Lower leg skin (tissue), 4 donors: ENCODE measurements at regions not wholly inside any gene's neighbourhood (a gene's known extent, or its start where the extent isn't known, plus 50 kb on each side); places are given as distances from the start of the nearest gene placed in this dataset.

ENCODE experiments used
- DNase-seq, 2 donors: peaks; one replicate each; pipeline ENCODE4 v3.0.0-alpha.2; 2019; ENCODE audit warnings: low spot score in 2 of 2
- H3K4me3 ChIP-seq: fragments of 200-600 bp; sonication (generic); 2 replicates; pipeline ENCODE4 v1.5.1; 2017; ENCODE audit warnings: mild to moderate bottlenecking, low read depth; ENCODE audit not compliant: poor library complexity, severe bottlenecking
- CTCF ChIP-seq, 3 donors: fragments of 450-650 bp; IDR thresholded peaks; one replicate each; pipeline ENCODE4 v1.5.1; 2016; ENCODE audit warnings: antibody characterized with exemption in 3 of 3, mild to moderate bottlenecking in 3 of 3, moderate library complexity in 2 of 3
- POLR2A ChIP-seq, 2 donors: fragments of 450-650 bp; IDR thresholded peaks; one replicate each; pipeline ENCODE4 v1.6.1; 2016 to 2017; ENCODE audit warnings: antibody characterized with exemption in 2 of 2, mild to moderate bottlenecking in 1 of 2, moderate library complexity in 1 of 2
- WGBS, 2 donors: methylation state at CpG; one replicate each; pipeline ENCODE4 v1.1.5; 2018; 5-methylcytosine and 5-hydroxymethylcytosine counted together
- intact Hi-C: fragments of 100-400 bp; cut with DNase I; formaldehyde crosslinking; loops from one replicate; pipeline ENCODE4 v1.15.0; 2023; ENCODE audit warnings: low total_unique reads

GRCh38 chr11:28976012-28976800, 868.0 kb downstream of the METTL15 start:
- no peak for DNase-seq
- TF ChIP-seq CTCF (IDR thresholded peaks at IDR 0.05): no peak
- TF ChIP-seq POLR2A (IDR thresholded peaks at IDR 0.05): no peak
- H3K4me3 ChIP-seq: no peak overlapping the region
- intact Hi-C loops: no loop called here
- 83 to 86% methylated on average over 10 of the region's 10 CpGs for WGBS, 2 donors

GRCh38 chr11:28969832-28970231, 861.6 kb downstream of the METTL15 start:
- no peak for DNase-seq
- TF ChIP-seq POLR2A (IDR thresholded peaks at IDR 0.05): no peak
- TF ChIP-seq CTCF (IDR thresholded peaks at IDR 0.05): no peak
- intact Hi-C loops: no loop called here
- H3K4me3 ChIP-seq: no peak overlapping the region

GRCh38 chr11:28966951-28967350, 858.8 kb downstream of the METTL15 start:
- intact Hi-C loops: no loop called here
- H3K4me3 ChIP-seq: no peak overlapping the region
- DNase-seq: no peak
- 86% methylated on average over 1 of the region's 1 CpG for WGBS, 2 donors
- TF ChIP-seq CTCF (IDR thresholded peaks at IDR 0.05): no peak
- no peak for TF ChIP-seq POLR2A (IDR thresholded peaks at IDR 0.05)

- TF ChIP-seq POLR2A (IDR thresholded peaks at IDR 0.05) (no peak), CTCF (IDR thresholded peaks at IDR 0.05) (no peak)
- no peak overlapping the region for H3K4me3 ChIP-seq
- DNase-seq: no peak
- WGBS, 2 donors: 40 to 43% methylated on average over 1 of the region's 1 CpG
- intact Hi-C loops: no loop called here
Measured at GRCh38 chr11:28965819-28966218, 857.6 kb downstream of the METTL15 start.

- no peak overlapping the region for H3K4me3 ChIP-seq
- WGBS, 2 donors: 89 to 90% methylated on average over 1 of the region's 1 CpG
- TF ChIP-seq CTCF (IDR thresholded peaks at IDR 0.05) (no peak), POLR2A (IDR thresholded peaks at IDR 0.05) (no peak)
Measured at GRCh38 chr11:28964811-28965210, 856.6 kb downstream of the METTL15 start.

GRCh38 chr11:28963187-28963586, 855.0 kb downstream of the METTL15 start:
- 24% methylated on average over 1 of the region's 1 CpG for WGBS, 2 donors
- no peak for DNase-seq
- TF ChIP-seq POLR2A (IDR thresholded peaks at IDR 0.05) (no peak), CTCF (IDR thresholded peaks at IDR 0.05) (no peak)
- H3K4me3 ChIP-seq: no peak overlapping the region
- intact Hi-C loops: no loop called here

More at GRCh38 chr11:28964811-28965210, 856.6 kb downstream of the METTL15 start:
- intact Hi-C loops: no loop called here
- no peak for DNase-seq
